Stomach (tissue), 8 donors: ENCODE measurements at regions not wholly inside any gene's neighbourhood (a gene's known extent, or its start where the extent isn't known, plus 50 kb on each side); places are given as distances from the start of the nearest gene placed in this dataset.

Experiments
- DNase-seq, 2 donors: peaks; one replicate each; pipeline versions ENCODE4 v3.0.0 to v3.0.0-alpha.2; 2013 to 2019
- H3K27ac ChIP-seq, 5 donors: fragments of 200-600 bp in 4 of 5; sonication (generic) in 4 of 5; one replicate each; pipeline ENCODE4 v1.5.1; 2013 to 2019; ENCODE audit warnings: mild to moderate bottlenecking in 1 of 5, moderate library complexity in 1 of 5
- H3K27me3 ChIP-seq, 3 donors: fragments of 200-600 bp; sonication (generic); one replicate each; pipeline ENCODE4 v1.5.1; 2017 to 2019; ENCODE audit warnings: mixed run types in 1 of 3
- H3K36me3 ChIP-seq, 4 donors: fragments of 200-600 bp; sonication (generic); 1 replicate in 3 of 4; 2 replicates in 1 of 4; pipeline ENCODE4 v1.5.1; 2016 to 2019
- H3K4me1 ChIP-seq, 4 donors: fragments of 200-600 bp; sonication (generic); one replicate each; pipeline ENCODE4 v1.5.1; 2016 to 2019
- H3K4me3 ChIP-seq, 4 donors: fragments of 200-600 bp; sonication (generic) in 3 of 4; one replicate each; pipeline ENCODE4 v1.5.1; 2016 to 2019; ENCODE audit warnings: mild to moderate bottlenecking in 1 of 4
- H3K9me3 ChIP-seq, 4 donors: fragments of 200-600 bp; sonication (generic); one replicate each; pipeline ENCODE4 v1.5.1; 2016 to 2019
- CTCF ChIP-seq, 7 experiments: fragments of 450-650 bp in 4 of 7; fragments of 200-600 bp in 3 of 7; sonication (generic) in 3 of 7; IDR thresholded peaks; one replicate each; pipeline ENCODE4 v1.5.1; 2016 to 2019; ENCODE audit warnings: antibody characterized with exemption in 7 of 7, control low read depth in 2 of 7, mild to moderate bottlenecking in 1 of 7
- EP300 ChIP-seq: sonication (generic); formaldehyde crosslinking; IDR thresholded peaks from one replicate; pipeline ENCODE4 v1.6.1; 2017; ENCODE audit warnings: antibody characterized with exemption
- POLR2A ChIP-seq, 4 donors: fragments of 450-650 bp; IDR thresholded peaks; one replicate each; pipeline ENCODE4 v1.6.1; 2016; ENCODE audit warnings: antibody characterized with exemption in 4 of 4, control low read depth in 2 of 4, mild to moderate bottlenecking in 1 of 4, moderate library complexity in 1 of 4
- POLR2AphosphoS5 ChIP-seq, 3 donors: sonication (generic); formaldehyde crosslinking; IDR thresholded peaks; one replicate each; pipeline ENCODE4 v1.6.1; 2016; ENCODE audit warnings: antibody characterized with exemption in 3 of 3
- WGBS, 5 donors: extraction: QIAGEN DNeasy Blood & Tissue Kit in 3 of 5; methylation state at CpG; one replicate each; pipeline versions ENCODE4 v1.1.5 to v1.1.7; 2013 to 2018; 5-methylcytosine and 5-hydroxymethylcytosine counted together
- intact Hi-C: fragments of 100-400 bp; cut with DNase I; formaldehyde crosslinking; loops from one replicate; pipeline ENCODE4 v1.15.1; 2023; ENCODE audit warnings: low total_unique reads
- donor health status: healthy with polysubstance abuse.
- donor health status: Bipolar disorder and iron deficiency.
- donor health status: healthy.

GRCh38 chr2:167551416-167551815, 663.1 kb downstream of the XIRP2 start:
- intact Hi-C loops: no loop called here
- Histone ChIP-seq H3K4me3 (no peak overlapping the region), H3K4me1 (no peaks in the 10 kb centered on the region), H3K27ac (no peak overlapping the region), H3K9me3 (no peaks in the 10 kb centered on the region), H3K27me3 (no peaks in the 10 kb centered on the region), H3K36me3 (no peaks in the 10 kb centered on the region)
- 45 to 68% (median 68%) methylated on average over 3 to 4 of the region's 4 CpGs for WGBS, 5 donors
- TF ChIP-seq POLR2AphosphoS5 (IDR thresholded peaks at IDR 0.05) (no peak), POLR2A (IDR thresholded peaks at IDR 0.05) (no peak), CTCF (IDR thresholded peaks at IDR 0.05) (no peak), EP300 (no peak)
- DNase-seq: no peak

- H3K36me3 ChIP-seq: no peaks in the 10 kb centered on the region
- intact Hi-C loops: no loop called here
- WGBS, 5 donors: 82 to 95% (median 85%) methylated on average over 1 of the region's 1 CpG
- DNase-seq: peak in 1 of 2 donors; percentile 4
- no peaks in the 10 kb centered on the region for H3K9me3 ChIP-seq
- H3K27me3 ChIP-seq: no peaks in the 10 kb centered on the region
- H3K27ac ChIP-seq: no peak overlapping the region
- TF ChIP-seq EP300 (no peak), POLR2A (IDR thresholded peaks at IDR 0.05) (no peak), POLR2AphosphoS5 (IDR thresholded peaks at IDR 0.05) (no peak), CTCF (IDR thresholded peaks at IDR 0.05) (no peak)
- H3K4me1 ChIP-seq: no peaks in the 10 kb centered on the region
- no peak overlapping the region for H3K4me3 ChIP-seq
Measured at GRCh38 chr2:167550448-167550847, 662.2 kb downstream of the XIRP2 start.

GRCh38 chr2:167548396-167548795, 660.1 kb downstream of the XIRP2 start:
- H3K36me3 ChIP-seq: no peaks in the 10 kb centered on the region
- H3K9me3 ChIP-seq: no peaks in the 10 kb centered on the region
- H3K27me3 ChIP-seq: no peaks in the 10 kb centered on the region
- no peaks in the 10 kb centered on the region for H3K4me1 ChIP-seq
- WGBS, 5 donors: 67 to 80% (median 71%) methylated on average over 2 of the region's 2 CpGs
- TF ChIP-seq POLR2A (IDR thresholded peaks at IDR 0.05): no peak
- TF ChIP-seq POLR2AphosphoS5 (IDR thresholded peaks at IDR 0.05): no peak
- TF ChIP-seq CTCF (IDR thresholded peaks at IDR 0.05): no peak
- no peak for TF ChIP-seq EP300
- DNase-seq: no peak
- intact Hi-C loops: no loop called here
- no peak overlapping the region for H3K27ac ChIP-seq
- no peak overlapping the region for H3K4me3 ChIP-seq

GRCh38 chr2:167544602-167545001, 656.3 kb downstream of the XIRP2 start:
- H3K9me3 ChIP-seq: no peaks in the 10 kb centered on the region
- H3K27ac ChIP-seq: no peak overlapping the region
- DNase-seq: no peak
- no peak overlapping the region for H3K4me3 ChIP-seq
- WGBS, 5 donors: 95 to 98% (median 97%) methylated on average over 19 of the region's 19 CpGs
- H3K27me3 ChIP-seq: no peaks in the 10 kb centered on the region
- intact Hi-C loops: no loop called here
- H3K36me3 ChIP-seq: no peaks in the 10 kb centered on the region
- TF ChIP-seq EP300: no peak
- TF ChIP-seq CTCF (IDR thresholded peaks at IDR 0.05): no peak
- no peak for TF ChIP-seq POLR2A (IDR thresholded peaks at IDR 0.05)
- TF ChIP-seq POLR2AphosphoS5 (IDR thresholded peaks at IDR 0.05): no peak
- no peaks in the 10 kb centered on the region for H3K4me1 ChIP-seq
